Ectodermal cell (in vitro differentiated cells): ENCODE measurements at regions not wholly inside any gene's neighbourhood (a gene's known extent, or its start where the extent isn't known, plus 50 kb on each side); places are given as distances from the start of the nearest gene placed in this dataset.

ENCODE experiments used
- H3K27ac ChIP-seq: 2 replicates; pipeline ENCODE4 v1.7.0; 2013; ENCODE audit warnings: mild to moderate bottlenecking, low read depth, low read length; ENCODE audit not compliant: insufficient read depth, poor library complexity, severe bottlenecking
- H3K27me3 ChIP-seq: 2 replicates; pipeline ENCODE4 v1.7.0; 2013; ENCODE audit warnings: mild to moderate bottlenecking, low read length; ENCODE audit not compliant: insufficient read depth, control insufficient read depth, poor library complexity, severe bottlenecking
- H3K36me3 ChIP-seq: one replicate; pipeline ENCODE4 v1.7.0; 2013; ENCODE audit warnings: low read length; ENCODE audit not compliant: control insufficient read depth, insufficient read depth
- H3K4me1 ChIP-seq: one replicate; pipeline ENCODE4 v1.7.0; 2013; ENCODE audit warnings: low read length; ENCODE audit not compliant: control insufficient read depth, insufficient read depth
- H3K4me3 ChIP-seq: 2 replicates; pipeline ENCODE4 v1.7.0; 2013; ENCODE audit warnings: low read depth, low read length, control low read depth; ENCODE audit not compliant: insufficient read depth
- H3K9me3 ChIP-seq: 2 replicates; pipeline ENCODE4 v1.7.0; 2013; ENCODE audit warnings: mild to moderate bottlenecking, low read length, moderate library complexity; ENCODE audit not compliant: control insufficient read depth
- WGBS, 2 experiments: methylation state at CpG; one replicate each; pipeline ENCODE4 v1.1.7; 2013; ENCODE audit warnings: missing lambda C conversion rate in 2 of 2; 5-methylcytosine and 5-hydroxymethylcytosine counted together

- Histone ChIP-seq H3K4me1 (no peaks in the 10 kb centered on the region), H3K4me3 (no peak overlapping the region), H3K36me3 (no peaks in the 10 kb centered on the region), H3K27me3 (no peaks in the 10 kb centered on the region), H3K9me3 (no peaks in the 10 kb centered on the region), H3K27ac (no peak overlapping the region)
- 94 to 95% methylated on average over 5 of the region's 5 CpGs for WGBS, 2 experiments
Measured at GRCh38 chr5:20494706-20495105, 506.7 kb upstream of the CDH18 start.

GRCh38 chr5:20486826-20487225 lies 498.8 kb upstream of the CDH18 start:
- no peak overlapping the region for H3K4me3 ChIP-seq
- H3K4me1 ChIP-seq, result no peaks in the 10 kb centered on the region
- H3K9me3 ChIP-seq, result no peaks in the 10 kb centered on the region
- 86 to 92% methylated on average over 4 of the region's 4 CpGs for WGBS, 2 experiments
- no peak overlapping the region for H3K27ac ChIP-seq
- no peaks in the 10 kb centered on the region for H3K27me3 ChIP-seq
- no peaks in the 10 kb centered on the region for H3K36me3 ChIP-seq

GRCh38 chr5:20476016-20476415 lies 488.0 kb upstream of the CDH18 start:
- Histone ChIP-seq H3K27ac (no peak overlapping the region), H3K9me3 (no peaks in the 10 kb centered on the region), H3K36me3 (no peaks in the 10 kb centered on the region), H3K4me3 (no peak overlapping the region), H3K27me3 (no peaks in the 10 kb centered on the region), H3K4me1 (no peaks in the 10 kb centered on the region)
- WGBS, 2 experiments, result no CpG with 5 or more reads among the region's 1 CpG

GRCh38 chr5:20470997-20471396 lies 483.0 kb upstream of the CDH18 start:
- H3K27me3 ChIP-seq, result no peaks in the 10 kb centered on the region
- H3K9me3 ChIP-seq, result no peaks in the 10 kb centered on the region
- no peaks in the 10 kb centered on the region for H3K36me3 ChIP-seq
- no peaks in the 10 kb centered on the region for H3K4me1 ChIP-seq
- WGBS, 2 experiments, result 96 to 100% methylated on average over 1 of the region's 1 CpG
- H3K4me3 ChIP-seq, result no peak overlapping the region
- H3K27ac ChIP-seq, result no peak overlapping the region

GRCh38 chr5:20469792-20470191 lies 481.8 kb upstream of the CDH18 start:
- H3K9me3 ChIP-seq, result no peaks in the 10 kb centered on the region
- no peak overlapping the region for H3K27ac ChIP-seq
- WGBS, 2 experiments, result 77 to 81% methylated on average over 2 of the region's 2 CpGs
- H3K4me1 ChIP-seq, result no peaks in the 10 kb centered on the region
- no peak overlapping the region for H3K4me3 ChIP-seq
- H3K36me3 ChIP-seq, result no peaks in the 10 kb centered on the region
- H3K27me3 ChIP-seq, result no peaks in the 10 kb centered on the region

- WGBS, 2 experiments, result 93 to 100% methylated on average over 2 to 3 of the region's 3 CpGs
Measured at GRCh38 chr5:20469390-20469789, 481.4 kb upstream of the CDH18 start.

GRCh38 chr5:20466512-20466911 lies 478.5 kb upstream of the CDH18 start:
- Histone ChIP-seq H3K27me3 (no peaks in the 10 kb centered on the region), H3K36me3 (no peaks in the 10 kb centered on the region), H3K4me3 (no peak overlapping the region), H3K27ac (no peak overlapping the region), H3K4me1 (no peaks in the 10 kb centered on the region), H3K9me3 (no peaks in the 10 kb centered on the region)
- 80 to 91% methylated on average over 1 of the region's 1 CpG for WGBS, 2 experiments

More at GRCh38 chr5:20469390-20469789, 481.4 kb upstream of the CDH18 start:
- Histone ChIP-seq H3K9me3 (no peaks in the 10 kb centered on the region), H3K36me3 (no peaks in the 10 kb centered on the region), H3K4me1 (no peaks in the 10 kb centered on the region), H3K27me3 (no peaks in the 10 kb centered on the region), H3K27ac (no peak overlapping the region), H3K4me3 (no peak overlapping the region)

GRCh38 chr5:20463206-20463605 lies 475.2 kb upstream of the CDH18 start:
- H3K27ac ChIP-seq, result no peak overlapping the region
- no peaks in the 10 kb centered on the region for H3K9me3 ChIP-seq
- no peak overlapping the region for H3K4me3 ChIP-seq
- no peaks in the 10 kb centered on the region for H3K36me3 ChIP-seq
- no peaks in the 10 kb centered on the region for H3K27me3 ChIP-seq
- H3K4me1 ChIP-seq, result no peaks in the 10 kb centered on the region
- 83 to 84% methylated on average over 4 of the region's 4 CpGs for WGBS, 2 experiments

- whole genome bisulfite sequencing, 2 experiments, result 89 to 100% methylated on average over 2 to 3 of the region's 3 CpGs
- Histone ChIP-seq H3K9me3 (no peaks in the 10 kb centered on the region), H3K27me3 (no peaks in the 10 kb centered on the region), H3K4me3 (no peak overlapping the region), H3K36me3 (no peaks in the 10 kb centered on the region), H3K27ac (no peak overlapping the region), H3K4me1 (no peaks in the 10 kb centered on the region)
Measured at GRCh38 chr5:20446121-20446520, 458.1 kb upstream of the CDH18 start.

- Histone ChIP-seq H3K9me3 (no peaks in the 10 kb centered on the region), H3K36me3 (no peaks in the 10 kb centered on the region), H3K4me1 (no peaks in the 10 kb centered on the region), H3K27ac (no peak overlapping the region), H3K4me3 (no peak overlapping the region), H3K27me3 (no peaks in the 10 kb centered on the region)
- WGBS, 2 experiments, result 78 to 85% methylated on average over 1 of the region's 1 CpG
Measured at GRCh38 chr5:20445326-20445860, 457.4 kb upstream of the CDH18 start.

- WGBS, 2 experiments, result 86 to 92% methylated on average over 2 of the region's 3 CpGs
- no peak overlapping the region for H3K27ac ChIP-seq
- no peaks in the 10 kb centered on the region for H3K27me3 ChIP-seq
- H3K9me3 ChIP-seq, result no peaks in the 10 kb centered on the region
- H3K4me1 ChIP-seq, result no peaks in the 10 kb centered on the region
- H3K4me3 ChIP-seq, result no peak overlapping the region
- H3K36me3 ChIP-seq, result no peaks in the 10 kb centered on the region
Measured at GRCh38 chr5:20434786-20435185, 446.8 kb upstream of the CDH18 start.
